ENCODE measurements at regions not wholly inside any gene's neighbourhood (a gene's known extent, or its start where the extent isn't known, plus 50 kb on each side); places are given as distances from the start of the nearest gene placed in this dataset.

DNA sequence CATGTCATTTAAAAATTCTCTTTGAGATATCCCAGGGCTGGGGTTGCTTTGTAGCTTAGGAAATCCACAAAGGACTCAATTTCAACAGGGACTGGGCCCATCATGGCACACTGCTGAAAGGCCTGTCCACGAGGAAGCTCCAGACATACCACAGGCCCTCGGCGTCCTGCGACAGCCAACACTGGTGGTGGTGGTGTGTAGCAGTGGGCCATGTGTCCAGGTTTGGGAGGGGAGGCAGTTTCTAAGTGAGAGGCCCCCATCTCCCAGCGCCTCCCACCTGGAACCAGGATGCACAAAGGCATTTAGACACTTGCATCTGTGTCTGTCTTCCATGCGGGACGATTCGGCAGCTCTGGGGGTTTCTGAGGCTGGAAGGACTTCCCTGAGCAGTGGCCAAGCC, 65.2 kb upstream of the ZNF423 start:
- TF ChIP-seq, protein P1, sequence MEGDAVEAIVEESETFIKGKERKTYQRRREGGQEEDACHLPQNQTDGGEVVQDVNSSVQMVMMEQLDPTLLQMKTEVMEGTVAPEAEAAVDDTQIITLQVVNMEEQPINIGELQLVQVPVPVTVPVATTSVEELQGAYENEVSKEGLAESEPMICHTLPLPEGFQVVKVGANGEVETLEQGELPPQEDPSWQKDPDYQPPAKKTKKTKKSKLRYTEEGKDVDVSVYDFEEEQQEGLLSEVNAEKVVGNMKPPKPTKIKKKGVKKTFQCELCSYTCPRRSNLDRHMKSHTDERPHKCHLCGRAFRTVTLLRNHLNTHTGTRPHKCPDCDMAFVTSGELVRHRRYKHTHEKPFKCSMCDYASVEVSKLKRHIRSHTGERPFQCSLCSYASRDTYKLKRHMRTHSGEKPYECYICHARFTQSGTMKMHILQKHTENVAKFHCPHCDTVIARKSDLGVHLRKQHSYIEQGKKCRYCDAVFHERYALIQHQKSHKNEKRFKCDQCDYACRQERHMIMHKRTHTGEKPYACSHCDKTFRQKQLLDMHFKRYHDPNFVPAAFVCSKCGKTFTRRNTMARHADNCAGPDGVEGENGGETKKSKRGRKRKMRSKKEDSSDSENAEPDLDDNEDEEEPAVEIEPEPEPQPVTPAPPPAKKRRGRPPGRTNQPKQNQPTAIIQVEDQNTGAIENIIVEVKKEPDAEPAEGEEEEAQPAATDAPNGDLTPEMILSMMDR (IDR thresholded peaks at IDR 0.05), result no peak
- TF ChIP-seq EP300 (IDR thresholded peaks at IDR 0.05; ENCODE audit: low read depth) (no peak), POLR2AphosphoS5 (IDR thresholded peaks at IDR 0.05) (no peak)

Measured in transverse colon (tissue), 4 donors.